RWPE1 (cell line): ENCODE measurements at regions not wholly inside any gene's neighbourhood (a gene's known extent, or its start where the extent isn't known, plus 50 kb on each side); places are given as distances from the start of the nearest gene placed in this dataset.
A peak's percentile ranks its signal among the peaks of the same experiment; 100 is the strongest.

Experiments
- CTCF ChIA-PET: fragments of 350-600 bp; sonication (Branson Sonifier 250); formaldehyde crosslinking; extraction: SDS; loops from one replicate; lab custom pipeline; 2021; lab: Yijun Ruan, JAX
- POLR2A ChIA-PET: fragments of 400-600 bp; formaldehyde crosslinking; extraction: SDS; loops from one replicate; lab custom pipeline; 2020; ENCODE audit warnings: antibody characterized with exemption; ENCODE audit not compliant: low non-redundant PET; lab: Yijun Ruan, JAX
- DNase-seq: peaks from one replicate; pipeline ENCODE4 v3.0.0; 2012; ENCODE audit warnings: low spot score
- H3K27ac ChIP-seq: fragments of 450-650 bp; 2 replicates; pipeline ENCODE4 v1.5.1; 2017
- TF ChIP-seq, protein P1 (sequence below): fragments of 450-650 bp; conservative IDR thresholded peaks from 2 replicates; pipeline ENCODE4 v1.5.1; 2017; ENCODE audit warnings: low read depth, mild to moderate bottlenecking

DNA sequence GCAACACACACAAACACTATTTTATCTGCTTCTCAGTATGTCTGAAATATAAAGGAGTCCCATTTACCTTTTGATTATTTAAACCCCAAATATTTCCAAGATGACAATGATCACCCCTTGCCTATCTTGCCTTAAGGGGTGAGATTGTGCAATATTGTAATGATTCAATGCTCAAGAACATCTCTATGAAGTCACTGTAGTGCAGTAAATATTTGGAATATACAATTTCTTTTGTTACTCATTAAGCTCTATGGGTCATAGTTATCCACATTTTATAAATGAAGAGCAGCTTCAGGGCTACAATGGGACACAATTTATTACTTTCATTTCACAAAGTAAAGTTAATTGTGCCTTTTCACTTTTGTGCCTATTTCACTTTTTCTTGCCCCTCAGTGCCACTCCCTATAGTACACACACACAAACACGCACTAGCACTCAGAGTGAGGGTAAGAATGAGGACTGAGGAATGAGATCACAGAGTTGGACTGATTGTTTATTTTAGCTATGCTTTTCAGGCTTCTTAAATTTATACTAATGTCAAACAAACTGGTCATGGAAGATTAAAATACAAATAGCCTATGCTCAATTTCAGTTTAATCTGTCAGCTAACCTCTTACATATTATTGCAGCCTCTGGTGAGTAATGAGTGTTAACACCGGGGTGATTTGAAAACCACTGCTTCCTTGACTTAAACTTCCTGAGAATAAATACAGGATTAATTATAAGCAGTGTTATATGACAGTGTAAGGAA, 521.0 kb upstream of the B3GALT2 start:
- TF ChIP-seq, protein P1, sequence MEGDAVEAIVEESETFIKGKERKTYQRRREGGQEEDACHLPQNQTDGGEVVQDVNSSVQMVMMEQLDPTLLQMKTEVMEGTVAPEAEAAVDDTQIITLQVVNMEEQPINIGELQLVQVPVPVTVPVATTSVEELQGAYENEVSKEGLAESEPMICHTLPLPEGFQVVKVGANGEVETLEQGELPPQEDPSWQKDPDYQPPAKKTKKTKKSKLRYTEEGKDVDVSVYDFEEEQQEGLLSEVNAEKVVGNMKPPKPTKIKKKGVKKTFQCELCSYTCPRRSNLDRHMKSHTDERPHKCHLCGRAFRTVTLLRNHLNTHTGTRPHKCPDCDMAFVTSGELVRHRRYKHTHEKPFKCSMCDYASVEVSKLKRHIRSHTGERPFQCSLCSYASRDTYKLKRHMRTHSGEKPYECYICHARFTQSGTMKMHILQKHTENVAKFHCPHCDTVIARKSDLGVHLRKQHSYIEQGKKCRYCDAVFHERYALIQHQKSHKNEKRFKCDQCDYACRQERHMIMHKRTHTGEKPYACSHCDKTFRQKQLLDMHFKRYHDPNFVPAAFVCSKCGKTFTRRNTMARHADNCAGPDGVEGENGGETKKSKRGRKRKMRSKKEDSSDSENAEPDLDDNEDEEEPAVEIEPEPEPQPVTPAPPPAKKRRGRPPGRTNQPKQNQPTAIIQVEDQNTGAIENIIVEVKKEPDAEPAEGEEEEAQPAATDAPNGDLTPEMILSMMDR, result no peak
- ChIA-PET POLR2A (no interaction called here), CTCF (interaction anchor here (0.6 to 0.7 kb wide), 7 partner anchors 99 to 1521 kb away, joined by 3 to 4 read pairs (median 3); no protein-coding TSS in a partner anchor)
- no peak overlapping the region for H3K27ac ChIP-seq
- peak; percentile 51 for DNase-seq

- no peak overlapping the region for H3K27ac ChIP-seq
- POLR2A ChIA-PET, result no interaction called here
- TF ChIP-seq, protein P1, result no peak
- DNase-seq, result no peak
- CTCF ChIA-PET, result interaction anchor here (0.6 to 0.7 kb wide), 3 partner anchors 224 to 621 kb away, joined by 3 to 4 read pairs (median 3); no protein-coding TSS in a partner anchor
Observed at GRCh38 chr1:193706766-193707165, 520.4 kb upstream of the B3GALT2 start.

GRCh38 chr1:193705554-193705981, 519.2 kb upstream of the B3GALT2 start:
- ChIA-PET POLR2A (no interaction called here), CTCF (interaction anchor here (0.6 kb wide), 2 partner anchors 147 to 424 kb away, joined by 3 to 4 read pairs; no protein-coding TSS in a partner anchor)

DNA sequence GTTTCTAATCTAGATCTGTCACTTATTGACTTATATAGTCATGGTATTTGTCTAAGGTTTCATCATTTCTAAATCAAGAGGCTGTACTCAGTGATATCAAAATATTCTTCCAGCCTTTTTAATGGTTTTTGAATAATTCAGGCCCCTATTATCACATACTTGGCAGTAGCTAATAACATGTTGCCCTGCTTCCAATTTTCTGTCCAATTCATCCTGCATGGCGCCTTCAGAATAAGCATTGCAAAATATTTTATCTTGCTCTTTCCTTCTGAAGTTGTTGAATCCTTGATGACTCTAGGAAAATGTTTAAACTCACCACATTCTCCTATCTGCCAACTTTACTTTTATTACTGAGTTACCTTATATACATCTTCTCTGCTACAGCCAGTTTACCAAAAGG, 517.2 kb upstream of the B3GALT2 start:
- TF ChIP-seq, protein P1, result no peak
- H3K27ac ChIP-seq, result no peak overlapping the region
- POLR2A ChIA-PET, result no interaction called here
- DNase-seq, result no peak
- CTCF ChIA-PET, result no interaction called here

More at GRCh38 chr1:193705554-193705981, 519.2 kb upstream of the B3GALT2 start:
- H3K27ac ChIP-seq, result no peak overlapping the region
- no peak for DNase-seq
- TF ChIP-seq, protein P1, result no peak

GRCh38 chr1:193703121-193703520, 516.7 kb upstream of the B3GALT2 start:
- ChIA-PET CTCF (no interaction called here), POLR2A (no interaction called here)
- no peak overlapping the region for H3K27ac ChIP-seq
- TF ChIP-seq, protein P1, result no peak
- DNase-seq, result no peak

DNA sequence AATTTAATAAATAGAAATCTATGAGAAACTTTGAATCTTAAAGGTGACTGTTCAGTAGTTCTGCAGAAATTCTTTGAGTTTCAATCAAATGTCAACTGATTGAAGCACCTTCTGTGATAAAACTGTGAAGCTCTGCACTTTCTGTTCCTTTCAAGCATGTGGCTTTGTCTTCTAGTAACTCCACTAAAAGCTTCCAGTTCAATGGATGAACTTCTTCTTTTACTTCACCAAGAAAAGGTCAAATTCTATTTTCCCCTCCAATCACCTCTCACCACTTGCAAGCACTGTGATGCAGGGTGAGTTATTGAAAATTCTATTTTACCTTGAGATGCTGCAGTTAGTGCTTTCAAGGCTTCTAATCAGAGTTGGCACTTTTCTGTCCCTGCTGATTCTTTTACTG, 515.3 kb upstream of the B3GALT2 start:
- H3K27ac ChIP-seq, result no peak overlapping the region
- ChIA-PET POLR2A (no interaction called here), CTCF (interaction anchor here (0.7 kb wide), 2 partner anchors 14 to 137 kb away, joined by 3 read pairs; no protein-coding TSS in a partner anchor)
- DNase-seq, result no peak
- TF ChIP-seq, protein P1, result no peak
